GM12878 (cell line): ENCODE measurements at regions not wholly inside any gene's neighbourhood (a gene's known extent, or its start where the extent isn't known, plus 50 kb on each side); places are given as distances from the start of the nearest gene placed in this dataset.

Source experiments
- CEBPB ChIP-seq, 2 experiments: fragments of 150-350 bp in 1 of 2; IDR thresholded peaks; 2 replicates each; pipeline ENCODE4 v1.6.1; 2012 to 2014; ENCODE audit warnings: low read depth in 2 of 2, low read length in 2 of 2, borderline replicate concordance in 1 of 2, inconsistent platforms in 1 of 2
- EP300 ChIP-seq, 2 experiments: fragments of 150-350 bp in 1 of 2; IDR thresholded peaks; 2 replicates each; pipeline ENCODE4 v1.6.1; 2011 to 2012; ENCODE audit warnings: low read depth in 2 of 2, low read length in 2 of 2, borderline replicate concordance in 1 of 2, improper control_type of control experiment in 1 of 2, inconsistent platforms in 1 of 2; ENCODE audit not compliant: control insufficient read depth in 1 of 2
- EZH2 ChIP-seq: IDR thresholded peaks from 2 replicates; pipeline ENCODE4 v1.6.1; 2012; ENCODE audit warnings: low read depth, mild to moderate bottlenecking, control low read depth, inconsistent platforms, low read length, borderline replicate concordance; ENCODE audit not compliant: control insufficient read depth
- KLF5 ChIP-seq: fragments of 450-650 bp; IDR thresholded peaks from 2 replicates; pipeline ENCODE4 v1.6.1; 2014; ENCODE audit warnings: mild to moderate bottlenecking; ENCODE audit not compliant: partially characterized antibody
- MEF2A ChIP-seq: IDR thresholded peaks from 2 replicates; pipeline ENCODE4 v1.6.1; 2011; ENCODE audit warnings: low read depth, mild to moderate bottlenecking, low read length, moderate library complexity; ENCODE audit not compliant: insufficient read depth
- PAX5 ChIP-seq: IDR thresholded peaks from 2 replicates; pipeline ENCODE4 v1.6.1; 2011; ENCODE audit warnings: low read depth, low read length, borderline replicate concordance
- POLR2A ChIP-seq: IDR thresholded peaks from 2 replicates; pipeline ENCODE4 v1.6.1; 2011; ENCODE audit warnings: low read depth, mild to moderate bottlenecking, low read length
- RELA ChIP-seq: fragments of 450-650 bp; IDR thresholded peaks from 2 replicates; pipeline ENCODE4 v1.8.0; 2014; ENCODE audit warnings: borderline replicate concordance; ENCODE audit not compliant: partially characterized antibody
- SUZ12 ChIP-seq: fragments of 200-600 bp; sonication (generic); IDR thresholded peaks from one replicate; pipeline ENCODE4 v1.6.1; 2018; ENCODE audit warnings: antibody characterized with exemption, mild to moderate bottlenecking; ENCODE audit not compliant: unreplicated experiment
- ZNF274 ChIP-seq: IDR thresholded peaks from one replicate; pipeline ENCODE4 v1.8.0; 2011; ENCODE audit not compliant: insufficient read length, insufficient read depth
- ZNF622 ChIP-seq: fragments of 450-650 bp; IDR thresholded peaks from 2 replicates; pipeline ENCODE4 v1.6.1; 2017; ENCODE audit warnings: mild to moderate bottlenecking, inconsistent platforms
- TF ChIP-seq, protein P1 (sequence below), 3 experiments: IDR thresholded peaks in 2 of 3; conservative IDR thresholded peaks in 1 of 3; 2 replicates each; pipeline ENCODE4 v1.5.1; 2011; ENCODE audit warnings: low read depth in 3 of 3, low read length in 3 of 3, mild to moderate bottlenecking in 3 of 3, control low read depth in 2 of 3, moderate library complexity in 2 of 3, inconsistent platforms in 1 of 3, mixed read lengths in 1 of 3; ENCODE audit not compliant: control insufficient read depth in 2 of 3, insufficient read depth in 1 of 3; ENCODE audit errors: extremely low read depth in 1 of 3
- TF ChIP-seq, protein P2 (sequence below): fragments of 450-650 bp; formaldehyde crosslinking; IDR thresholded peaks from 2 replicates; pipeline ENCODE4 v1.4.0; 2022; ENCODE audit warnings: mild to moderate bottlenecking, moderate library complexity
- TF ChIP-seq, protein P3 (sequence below): IDR thresholded peaks from 2 replicates; pipeline ENCODE4 v1.6.1; 2012; ENCODE audit warnings: low read depth, low read length, improper control_type of control experiment

DNA sequence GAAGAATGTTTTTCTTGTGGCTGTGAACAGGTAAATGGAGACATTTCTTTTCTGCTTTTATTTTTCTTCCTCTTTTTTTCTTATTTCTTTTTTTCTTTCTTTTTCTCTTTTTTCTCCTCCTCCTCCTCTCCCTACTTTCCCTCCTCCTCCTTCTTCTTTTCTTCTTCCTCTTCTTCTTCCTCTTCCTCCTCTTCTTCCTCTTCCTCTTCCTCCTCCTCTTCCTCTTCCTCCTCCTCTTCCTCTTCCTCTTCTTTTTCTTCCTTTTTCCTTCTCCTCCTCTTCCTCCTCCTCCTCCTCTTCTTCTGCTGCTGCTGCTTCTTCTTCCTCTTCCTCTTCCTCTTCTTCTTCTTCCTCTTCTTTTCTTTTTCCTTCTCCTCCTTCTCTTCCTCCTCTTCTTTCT, 65.3 kb upstream of the NTRK2 start:
- TF ChIP-seq, protein P1, sequence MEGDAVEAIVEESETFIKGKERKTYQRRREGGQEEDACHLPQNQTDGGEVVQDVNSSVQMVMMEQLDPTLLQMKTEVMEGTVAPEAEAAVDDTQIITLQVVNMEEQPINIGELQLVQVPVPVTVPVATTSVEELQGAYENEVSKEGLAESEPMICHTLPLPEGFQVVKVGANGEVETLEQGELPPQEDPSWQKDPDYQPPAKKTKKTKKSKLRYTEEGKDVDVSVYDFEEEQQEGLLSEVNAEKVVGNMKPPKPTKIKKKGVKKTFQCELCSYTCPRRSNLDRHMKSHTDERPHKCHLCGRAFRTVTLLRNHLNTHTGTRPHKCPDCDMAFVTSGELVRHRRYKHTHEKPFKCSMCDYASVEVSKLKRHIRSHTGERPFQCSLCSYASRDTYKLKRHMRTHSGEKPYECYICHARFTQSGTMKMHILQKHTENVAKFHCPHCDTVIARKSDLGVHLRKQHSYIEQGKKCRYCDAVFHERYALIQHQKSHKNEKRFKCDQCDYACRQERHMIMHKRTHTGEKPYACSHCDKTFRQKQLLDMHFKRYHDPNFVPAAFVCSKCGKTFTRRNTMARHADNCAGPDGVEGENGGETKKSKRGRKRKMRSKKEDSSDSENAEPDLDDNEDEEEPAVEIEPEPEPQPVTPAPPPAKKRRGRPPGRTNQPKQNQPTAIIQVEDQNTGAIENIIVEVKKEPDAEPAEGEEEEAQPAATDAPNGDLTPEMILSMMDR (IDR thresholded peaks at IDR 0.05 in 2 of 3, conservative IDR thresholded peaks at IDR 0.05 in 1 of 3; ENCODE audit: control insufficient read depth in 2 of 3, extremely low read depth in 1 of 3, insufficient read depth in 1 of 3, low read depth in 3 of 3, low read length in 3 of 3), result no peak
- TF ChIP-seq PAX5 (no peak), ZNF274 (no peak), ZNF622 (no peak), CEBPB (IDR thresholded peaks at IDR 0.05; ENCODE audit: borderline replicate concordance in 1 of 2, low read depth in 2 of 2, low read length in 2 of 2) (no peak), RELA (no peak), SUZ12 (no peak), EZH2 (no peak), EP300 (IDR thresholded peaks at IDR 0.05; ENCODE audit: borderline replicate concordance in 1 of 2, control insufficient read depth in 1 of 2, low read depth in 2 of 2, low read length in 2 of 2) (no peak), POLR2A (no peak), KLF5 (no peak), MEF2A (no peak)
- TF ChIP-seq, protein P2, sequence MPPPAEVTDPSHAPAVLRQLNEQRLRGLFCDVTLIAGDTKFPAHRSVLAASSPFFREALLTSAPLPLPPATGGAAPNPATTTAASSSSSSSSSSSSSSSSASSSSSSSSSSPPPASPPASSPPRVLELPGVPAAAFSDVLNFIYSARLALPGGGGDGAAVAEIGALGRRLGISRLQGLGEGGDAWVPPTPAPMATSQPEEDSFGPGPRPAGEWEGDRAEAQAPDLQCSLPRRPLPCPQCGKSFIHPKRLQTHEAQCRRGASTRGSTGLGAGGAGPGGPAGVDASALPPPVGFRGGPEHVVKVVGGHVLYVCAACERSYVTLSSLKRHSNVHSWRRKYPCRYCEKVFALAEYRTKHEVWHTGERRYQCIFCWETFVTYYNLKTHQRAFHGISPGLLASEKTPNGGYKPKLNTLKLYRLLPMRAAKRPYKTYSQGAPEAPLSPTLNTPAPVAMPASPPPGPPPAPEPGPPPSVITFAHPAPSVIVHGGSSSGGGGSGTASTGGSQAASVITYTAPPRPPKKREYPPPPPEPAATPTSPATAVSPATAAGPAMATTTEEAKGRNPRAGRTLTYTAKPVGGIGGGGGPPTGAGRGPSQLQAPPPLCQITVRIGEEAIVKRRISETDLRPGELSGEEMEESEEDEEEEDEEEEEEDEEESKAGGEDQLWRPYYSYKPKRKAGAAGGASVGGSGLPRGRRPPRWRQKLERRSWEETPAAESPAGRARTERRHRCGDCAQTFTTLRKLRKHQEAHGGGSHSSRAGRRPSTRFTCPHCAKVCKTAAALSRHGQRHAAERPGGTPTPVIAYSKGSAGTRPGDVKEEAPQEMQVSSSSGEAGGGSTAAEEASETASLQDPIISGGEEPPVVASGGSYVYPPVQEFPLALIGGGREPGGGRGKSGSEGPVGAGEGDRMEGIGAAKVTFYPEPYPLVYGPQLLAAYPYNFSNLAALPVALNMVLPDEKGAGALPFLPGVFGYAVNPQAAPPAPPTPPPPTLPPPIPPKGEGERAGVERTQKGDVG (CRISPR knock-in tag), result no peak
- TF ChIP-seq, protein P3, sequence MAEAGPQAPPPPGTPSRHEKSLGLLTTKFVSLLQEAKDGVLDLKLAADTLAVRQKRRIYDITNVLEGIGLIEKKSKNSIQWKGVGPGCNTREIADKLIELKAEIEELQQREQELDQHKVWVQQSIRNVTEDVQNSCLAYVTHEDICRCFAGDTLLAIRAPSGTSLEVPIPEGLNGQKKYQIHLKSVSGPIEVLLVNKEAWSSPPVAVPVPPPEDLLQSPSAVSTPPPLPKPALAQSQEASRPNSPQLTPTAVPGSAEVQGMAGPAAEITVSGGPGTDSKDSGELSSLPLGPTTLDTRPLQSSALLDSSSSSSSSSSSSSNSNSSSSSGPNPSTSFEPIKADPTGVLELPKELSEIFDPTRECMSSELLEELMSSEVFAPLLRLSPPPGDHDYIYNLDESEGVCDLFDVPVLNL, result no peak
